ENCODE measurements at regions not wholly inside any gene's neighbourhood (a gene's known extent, or its start where the extent isn't known, plus 50 kb on each side); places are given as distances from the start of the nearest gene placed in this dataset.

- no peak overlapping the region for H2AFZ ChIP-seq (ENCODE audit: control insufficient read depth, low read length)
- TF ChIP-seq CTCF (optimal IDR thresholded peaks at IDR 0.05 in 1 of 3, IDR thresholded peaks at IDR 0.05 in 1 of 3, conservative IDR thresholded peaks at IDR 0.05 in 1 of 3; ENCODE audit: extremely low read depth in 1 of 3, insufficient read depth in 2 of 3, low read length in 3 of 3): no peak
- no peaks in the 10 kb centered on the region for H3K4me1 ChIP-seq (ENCODE audit: control insufficient read depth, extremely low read depth, insufficient read depth, low read length)
- no peak overlapping the region for H3K27ac ChIP-seq (ENCODE audit: control insufficient read depth, insufficient read depth, low read length)
- no peaks in the 10 kb centered on the region for H3K9me1 ChIP-seq (ENCODE audit: control insufficient read depth, extremely low read depth, insufficient read depth, low read length)
- H3K4me3 ChIP-seq (ENCODE audit: control insufficient read depth in 2 of 3, extremely low read depth in 1 of 3, insufficient read depth in 2 of 3, low read depth in 1 of 3, low read length in 3 of 3): no peak overlapping the region
- no peak overlapping the region for H3K9ac ChIP-seq (ENCODE audit: control insufficient read depth, extremely low read depth, insufficient read depth, low read length)
- DNase-seq (ENCODE audit: low read depth, low spot score) (no peak), FAIRE-seq (no peak)
- no peaks in the 10 kb centered on the region for H3K27me3 ChIP-seq (ENCODE audit: control insufficient read depth, extremely low read depth, insufficient read depth, low read length)
- no peaks in the 10 kb centered on the region for H4K20me1 ChIP-seq (ENCODE audit: control insufficient read depth, extremely low read depth, insufficient read depth, low read length)
- no peak overlapping the region for H3K4me2 ChIP-seq (ENCODE audit: control insufficient read depth, extremely low read depth, insufficient read depth, low read depth, low read length)
- H3K79me2 ChIP-seq (ENCODE audit: control insufficient read depth, insufficient read depth, low read length): no peaks in the 10 kb centered on the region
- H3K9me3 ChIP-seq (ENCODE audit: control insufficient read depth, low read depth, low read length): no peaks in the 10 kb centered on the region
- H3K36me3 ChIP-seq (ENCODE audit: control insufficient read depth in 2 of 2, extremely low read depth in 1 of 2, insufficient read depth in 2 of 2, low read length in 2 of 2): no peaks in the 10 kb centered on the region
- dilution Hi-C loops (cut with MboI; ENCODE audit: extremely low pct_ligation_motif_present, low sequenced_read_pairs): no loop called here
Observed at GRCh38 chr3:94398036-94398435, 335.2 kb downstream of the NSUN3 start.

- no peak for DNase-seq (ENCODE audit: low read depth, low spot score)
- no peak overlapping the region for H2AFZ ChIP-seq (ENCODE audit: control insufficient read depth, low read length)
- H3K9me1 ChIP-seq (ENCODE audit: control insufficient read depth, extremely low read depth, insufficient read depth, low read length): no peaks in the 10 kb centered on the region
- no peak for TF ChIP-seq CTCF (optimal IDR thresholded peaks at IDR 0.05 in 1 of 3, IDR thresholded peaks at IDR 0.05 in 1 of 3, conservative IDR thresholded peaks at IDR 0.05 in 1 of 3; ENCODE audit: extremely low read depth in 1 of 3, insufficient read depth in 2 of 3, low read length in 3 of 3)
- TF ChIP-seq EZH2 (IDR thresholded peaks at IDR 0.05; ENCODE audit: low read length): no peak
- H3K4me3 ChIP-seq (ENCODE audit: control insufficient read depth in 2 of 3, extremely low read depth in 1 of 3, insufficient read depth in 2 of 3, low read depth in 1 of 3, low read length in 3 of 3): no peak overlapping the region
- H3K27ac ChIP-seq (ENCODE audit: control insufficient read depth, insufficient read depth, low read length): no peak overlapping the region
- peaks cover 3% of the 10 kb centered on the region for H3K4me1 ChIP-seq (ENCODE audit: control insufficient read depth, extremely low read depth, insufficient read depth, low read length)
- FAIRE-seq: no peak
- no peaks in the 10 kb centered on the region for H3K27me3 ChIP-seq (ENCODE audit: control insufficient read depth, extremely low read depth, insufficient read depth, low read length)
- no peak overlapping the region for H3K4me2 ChIP-seq (ENCODE audit: control insufficient read depth, extremely low read depth, insufficient read depth, low read depth, low read length)
- H3K9me3 ChIP-seq (ENCODE audit: control insufficient read depth, low read depth, low read length): no peaks in the 10 kb centered on the region
- H3K79me2 ChIP-seq (ENCODE audit: control insufficient read depth, insufficient read depth, low read length): no peaks in the 10 kb centered on the region
- H4K20me1 ChIP-seq (ENCODE audit: control insufficient read depth, extremely low read depth, insufficient read depth, low read length): no peaks in the 10 kb centered on the region
- no peak overlapping the region for H3K9ac ChIP-seq (ENCODE audit: control insufficient read depth, extremely low read depth, insufficient read depth, low read length)
- dilution Hi-C loops (cut with MboI; ENCODE audit: extremely low pct_ligation_motif_present, low sequenced_read_pairs): no loop called here
- no peaks in the 10 kb centered on the region for H3K36me3 ChIP-seq (ENCODE audit: control insufficient read depth in 2 of 2, extremely low read depth in 1 of 2, insufficient read depth in 2 of 2, low read length in 2 of 2)
Observed at GRCh38 chr3:94401466-94401865, 338.6 kb downstream of the NSUN3 start.

Measured in keratinocyte (primary cell).